Psoas muscle (tissue), 7 donors: ENCODE measurements at regions not wholly inside any gene's neighbourhood (a gene's known extent, or its start where the extent isn't known, plus 50 kb on each side); places are given as distances from the start of the nearest gene placed in this dataset.

Source experiments
- ATAC-seq, 4 donors: fragments of 200-7000 bp; cut with Tn5 transposase; one replicate each; pipeline ENCODE4 v1.9.1; 2020; ENCODE audit warnings: moderate library complexity in 3 of 4, mild to moderate bottlenecking in 2 of 4
- DNase-seq, 2 donors: peaks; one replicate each; pipeline ENCODE4 v3.0.0-alpha.2; 2020
- H3K27ac ChIP-seq: fragments of 200-600 bp; one replicate; pipeline ENCODE4 v1.8.0; 2022
- H3K27me3 ChIP-seq, 3 donors: fragments of 200-600 bp in 1 of 3; one replicate each; pipeline versions ENCODE4 v1.6.1 to v1.8.0; 2013 to 2022; ENCODE audit warnings: low read length in 2 of 3, mild to moderate bottlenecking in 2 of 3, moderate library complexity in 1 of 3; ENCODE audit not compliant: insufficient read depth in 3 of 3
- H3K36me3 ChIP-seq, 2 donors: fragments of 200-600 bp in 1 of 2; one replicate each; pipeline versions ENCODE4 v1.6.1 to v1.8.0; 2013 to 2022; ENCODE audit warnings: low read depth in 1 of 2, mild to moderate bottlenecking in 1 of 2, moderate library complexity in 1 of 2; ENCODE audit not compliant: insufficient read depth in 1 of 2
- H3K4me1 ChIP-seq: fragments of 200-600 bp; one replicate; pipeline ENCODE4 v1.8.0; 2022
- H3K4me3 ChIP-seq: fragments of 200-600 bp; one replicate; pipeline ENCODE4 v1.8.0; 2022; ENCODE audit warnings: mild to moderate bottlenecking
- H3K9me3 ChIP-seq: fragments of 200-600 bp; one replicate; pipeline ENCODE4 v1.8.0; 2022
- CTCF ChIP-seq: fragments of 200-600 bp; IDR thresholded peaks from one replicate; pipeline ENCODE4 v1.8.0; 2022; ENCODE audit warnings: antibody characterized with exemption
- WGBS, 3 donors: extraction: QIAGEN DNeasy Blood & Tissue Kit; methylation state at CpG; one replicate each; pipeline versions ENCODE4 v1.1.6 to v1.1.7; 2013; 5-methylcytosine and 5-hydroxymethylcytosine counted together
- intact Hi-C, 2 donors: fragments of 100-400 bp; cut with DNase I; formaldehyde crosslinking; loops; one replicate each; pipeline versions ENCODE4 v1.11.0 to v1.14.2; 2022
- donor health status: healthy with polysubstance abuse.
- donor health status: DM: no; HTN: no; CAD: no; lungs with moderate emphysema.
- donor health status: Bipolar disorder and iron deficiency.
- donor health status: healthy.
- donor health status: DM: yes; HTN: yes; CAD: no.
- donor health status: DM: no; HTN: no; CAD: no.
- donor health status: DM: yes; HTN: yes; CAD: no.

GRCh38 chr1:238592621-238593020, 701.9 kb upstream of the ZP4 start:
- no peak for TF ChIP-seq CTCF
- no peaks in the 10 kb centered on the region for H3K36me3 ChIP-seq
- 38 to 49% (median 38%) methylated on average over 7 of the region's 7 CpGs for WGBS, 3 donors

GRCh38 chr1:238589843-238590435, 699.2 kb upstream of the ZP4 start:
- no peak for DNase-seq
- 53 to 62% (median 57%) methylated on average over 9 of the region's 9 CpGs for WGBS, 3 donors
- H3K4me3 ChIP-seq: no peak overlapping the region
- ATAC-seq: no peak
- TF ChIP-seq CTCF: no peak
- H3K27me3 ChIP-seq: no peaks in the 10 kb centered on the region
- H3K36me3 ChIP-seq: no peaks in the 10 kb centered on the region
- no peaks in the 10 kb centered on the region for H3K9me3 ChIP-seq
- no peaks in the 10 kb centered on the region for H3K4me1 ChIP-seq
- intact Hi-C loops: no loop called here
- no peak overlapping the region for H3K27ac ChIP-seq

More at GRCh38 chr1:238592621-238593020, 701.9 kb upstream of the ZP4 start:
- H3K27ac ChIP-seq: no peak overlapping the region
- H3K4me1 ChIP-seq: no peaks in the 10 kb centered on the region
- intact Hi-C loops: no loop called here
- ATAC-seq (no peak), DNase-seq (no peak)
- no peaks in the 10 kb centered on the region for H3K27me3 ChIP-seq
- no peaks in the 10 kb centered on the region for H3K9me3 ChIP-seq
- no peak overlapping the region for H3K4me3 ChIP-seq

GRCh38 chr1:238582816-238583215, 692.1 kb upstream of the ZP4 start:
- Histone ChIP-seq H3K9me3 (no peaks in the 10 kb centered on the region), H3K36me3 (no peaks in the 10 kb centered on the region), H3K4me1 (no peaks in the 10 kb centered on the region), H3K27me3 (no peaks in the 10 kb centered on the region), H3K27ac (no peak overlapping the region), H3K4me3 (no peak overlapping the region)
- TF ChIP-seq CTCF: no peak
- no peak for DNase-seq
- no peak for ATAC-seq
- intact Hi-C loops: no loop called here
- WGBS, 3 donors: 89 to 94% (median 89%) methylated on average over 3 of the region's 3 CpGs

GRCh38 chr1:238581332-238581731, 690.6 kb upstream of the ZP4 start:
- 74 to 81% (median 81%) methylated on average over 2 of the region's 2 CpGs for WGBS, 3 donors
- peaks cover 3% of the 10 kb centered on the region for H3K9me3 ChIP-seq
- intact Hi-C loops: no loop called here
- no peaks in the 10 kb centered on the region for H3K4me1 ChIP-seq
- H3K27me3 ChIP-seq: no peaks in the 10 kb centered on the region
- no peak for DNase-seq
- H3K4me3 ChIP-seq: no peak overlapping the region
- no peak for ATAC-seq
- no peak overlapping the region for H3K27ac ChIP-seq
- no peak for TF ChIP-seq CTCF
- no peaks in the 10 kb centered on the region for H3K36me3 ChIP-seq

- no peak for DNase-seq
- Histone ChIP-seq H3K27me3 (no peaks in the 10 kb centered on the region), H3K9me3 (no peaks in the 10 kb centered on the region), H3K4me1 (no peaks in the 10 kb centered on the region), H3K36me3 (no peaks in the 10 kb centered on the region), H3K27ac (no peak overlapping the region), H3K4me3 (no peak overlapping the region)
- 76 to 91% (median 84%) methylated on average over 2 of the region's 2 CpGs for WGBS, 3 donors
- no peak for TF ChIP-seq CTCF
- intact Hi-C loops: no loop called here
- ATAC-seq: no peak
Observed at GRCh38 chr1:238568735-238569134, 678.0 kb upstream of the ZP4 start.
